GM18498 (cell line): ENCODE measurements at regions not wholly inside any gene's neighbourhood (a gene's known extent, or its start where the extent isn't known, plus 50 kb on each side); places are given as distances from the start of the nearest gene placed in this dataset.

ENCODE experiments used
- ATAC-seq: cut with Tn5 transposase; IDR thresholded peaks from one replicate; pipeline ENCODE4 v1.9.1; 2021; ENCODE audit warnings: mild to moderate bottlenecking, moderate library complexity; ENCODE audit not compliant: unreplicated experiment

DNA sequence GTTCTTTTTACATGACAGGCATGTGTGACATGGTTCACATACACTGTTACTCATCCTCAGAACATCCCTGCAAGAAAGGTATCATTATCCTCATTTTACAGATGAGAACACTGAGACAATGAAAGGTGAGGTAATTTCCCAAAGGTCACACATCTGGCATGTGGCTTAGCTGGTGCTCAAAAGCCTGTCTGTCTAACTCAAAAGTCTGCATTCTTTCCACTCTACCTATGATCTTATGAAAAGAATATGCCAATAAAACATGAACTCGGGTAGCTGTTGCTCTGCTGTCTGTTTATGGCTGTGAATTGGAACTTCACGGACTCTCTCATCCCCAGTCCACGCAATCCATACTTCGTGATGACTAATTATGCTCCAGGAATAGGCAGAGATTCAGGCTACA is 79.0 kb upstream of the ODAD2 start:
- ATAC-seq, result no peak

DNA sequence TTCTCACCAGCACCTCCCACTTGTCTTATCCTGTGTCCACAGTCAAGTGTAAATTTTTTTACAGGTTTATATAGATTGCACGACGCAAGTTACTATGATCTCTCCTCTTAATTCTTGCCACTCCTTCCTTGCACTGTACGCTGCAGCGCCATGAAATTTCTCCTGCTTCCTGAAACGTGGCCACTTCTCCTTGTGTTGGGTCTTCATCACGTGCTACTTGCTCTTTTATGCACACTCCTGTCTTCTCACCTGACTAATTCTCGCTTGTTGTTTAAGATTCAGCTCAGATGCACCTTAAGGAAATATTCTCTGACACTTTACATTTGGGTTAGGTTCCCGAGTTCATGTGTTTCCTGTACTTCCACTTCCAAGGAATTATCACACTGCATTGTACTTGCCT is 76.5 kb upstream of the ODAD2 start:
- no peak for ATAC-seq

DNA sequence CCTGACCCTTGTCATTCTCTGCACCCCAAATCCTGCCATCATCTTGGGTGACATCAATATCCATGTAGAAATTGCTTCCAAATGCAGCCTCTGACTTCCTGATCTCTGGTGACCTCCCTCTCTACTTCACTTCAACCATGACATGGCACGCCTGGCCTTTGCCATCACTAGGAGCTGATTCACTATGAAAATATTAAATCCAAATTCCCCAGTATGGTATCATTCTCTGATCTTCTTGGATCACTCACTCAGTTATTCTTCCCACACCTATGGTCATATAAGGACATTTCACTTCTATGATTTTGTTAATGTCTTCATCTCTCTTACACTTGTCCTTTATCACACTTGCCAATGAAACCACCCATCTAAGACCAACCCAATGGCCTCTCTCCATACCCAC is 73.7 kb upstream of the ODAD2 start:
- no peak for ATAC-seq

GRCh38 chr10:28060031-28060607 is 61.2 kb upstream of the ODAD2 start:
- ATAC-seq, result no peak

GRCh38 chr10:28058746-28059145 is 59.9 kb upstream of the ODAD2 start:
- no peak for ATAC-seq

- ATAC-seq, result no peak
Measured at GRCh38 chr10:28054228-28054860, 55.5 kb upstream of the ODAD2 start.

- ATAC-seq, result no peak
Measured at GRCh38 chr10:28049286-28049685, 50.4 kb upstream of the ODAD2 start.
